Lower leg skin (tissue), 3 donors: ENCODE measurements at regions not wholly inside any gene's neighbourhood (a gene's known extent, or its start where the extent isn't known, plus 50 kb on each side); places are given as distances from the start of the nearest gene placed in this dataset.

Source experiments
- CTCF ChIP-seq, 3 donors: fragments of 450-650 bp; IDR thresholded peaks; one replicate each; pipeline ENCODE4 v1.5.1; 2016; ENCODE audit warnings: antibody characterized with exemption in 3 of 3, mild to moderate bottlenecking in 3 of 3, moderate library complexity in 2 of 3
- POLR2A ChIP-seq, 2 donors: fragments of 450-650 bp; IDR thresholded peaks; one replicate each; pipeline ENCODE4 v1.6.1; 2016 to 2017; ENCODE audit warnings: antibody characterized with exemption in 2 of 2, mild to moderate bottlenecking in 1 of 2, moderate library complexity in 1 of 2

GRCh38 chr5:117235786-117236185, 661.2 kb upstream of the SEMA6A start:
- TF ChIP-seq POLR2A (IDR thresholded peaks at IDR 0.05), result no peak
- no peak for TF ChIP-seq CTCF (IDR thresholded peaks at IDR 0.05)
